ENCODE measurements at regions not wholly inside any gene's neighbourhood (a gene's known extent, or its start where the extent isn't known, plus 50 kb on each side); places are given as distances from the start of the nearest gene placed in this dataset.

- no peak overlapping the region for H3K4me2 ChIP-seq (ENCODE audit: low read depth, low read length, poor library complexity, severe bottlenecking)
- TF ChIP-seq, protein P1, sequence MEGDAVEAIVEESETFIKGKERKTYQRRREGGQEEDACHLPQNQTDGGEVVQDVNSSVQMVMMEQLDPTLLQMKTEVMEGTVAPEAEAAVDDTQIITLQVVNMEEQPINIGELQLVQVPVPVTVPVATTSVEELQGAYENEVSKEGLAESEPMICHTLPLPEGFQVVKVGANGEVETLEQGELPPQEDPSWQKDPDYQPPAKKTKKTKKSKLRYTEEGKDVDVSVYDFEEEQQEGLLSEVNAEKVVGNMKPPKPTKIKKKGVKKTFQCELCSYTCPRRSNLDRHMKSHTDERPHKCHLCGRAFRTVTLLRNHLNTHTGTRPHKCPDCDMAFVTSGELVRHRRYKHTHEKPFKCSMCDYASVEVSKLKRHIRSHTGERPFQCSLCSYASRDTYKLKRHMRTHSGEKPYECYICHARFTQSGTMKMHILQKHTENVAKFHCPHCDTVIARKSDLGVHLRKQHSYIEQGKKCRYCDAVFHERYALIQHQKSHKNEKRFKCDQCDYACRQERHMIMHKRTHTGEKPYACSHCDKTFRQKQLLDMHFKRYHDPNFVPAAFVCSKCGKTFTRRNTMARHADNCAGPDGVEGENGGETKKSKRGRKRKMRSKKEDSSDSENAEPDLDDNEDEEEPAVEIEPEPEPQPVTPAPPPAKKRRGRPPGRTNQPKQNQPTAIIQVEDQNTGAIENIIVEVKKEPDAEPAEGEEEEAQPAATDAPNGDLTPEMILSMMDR (IDR thresholded peaks at IDR 0.05; ENCODE audit: insufficient read depth, low read length, poor library complexity, severe bottlenecking): no peak
- no peak for TF ChIP-seq EZH2phosphoT487 (conservative IDR thresholded peaks at IDR 0.05; ENCODE audit: low read length)
- no peaks in the 10 kb centered on the region for H3K9me3 ChIP-seq (ENCODE audit: insufficient read depth, low read length)
- no peak overlapping the region for H3K27ac ChIP-seq (ENCODE audit: low read depth, low read length)
- no peaks in the 10 kb centered on the region for H3K79me2 ChIP-seq (ENCODE audit: insufficient read depth, low read length)
- H2AFZ ChIP-seq (ENCODE audit: low read depth, low read length, severe bottlenecking): no peak overlapping the region
- no peak overlapping the region for H3K4me3 ChIP-seq (ENCODE audit: insufficient read depth, low read length, poor library complexity, severe bottlenecking)
- no peak overlapping the region for H3K9ac ChIP-seq (ENCODE audit: low read length)
- H3K27me3 ChIP-seq (ENCODE audit: low read length): no peaks in the 10 kb centered on the region
- no peaks in the 10 kb centered on the region for H3K9me2 ChIP-seq (replicated peaks; ENCODE audit: insufficient read depth, low read length)
- no peaks in the 10 kb centered on the region for H3K36me3 ChIP-seq (ENCODE audit: low read length)
- no peaks in the 10 kb centered on the region for H4K20me1 ChIP-seq (ENCODE audit: low read depth, low read length)
- no peaks in the 10 kb centered on the region for H3F3A ChIP-seq (ENCODE audit: insufficient read depth)
Observed at GRCh38 chr7:70870349-70870748, 261.6 kb upstream of the GALNT17 start.

DNA sequence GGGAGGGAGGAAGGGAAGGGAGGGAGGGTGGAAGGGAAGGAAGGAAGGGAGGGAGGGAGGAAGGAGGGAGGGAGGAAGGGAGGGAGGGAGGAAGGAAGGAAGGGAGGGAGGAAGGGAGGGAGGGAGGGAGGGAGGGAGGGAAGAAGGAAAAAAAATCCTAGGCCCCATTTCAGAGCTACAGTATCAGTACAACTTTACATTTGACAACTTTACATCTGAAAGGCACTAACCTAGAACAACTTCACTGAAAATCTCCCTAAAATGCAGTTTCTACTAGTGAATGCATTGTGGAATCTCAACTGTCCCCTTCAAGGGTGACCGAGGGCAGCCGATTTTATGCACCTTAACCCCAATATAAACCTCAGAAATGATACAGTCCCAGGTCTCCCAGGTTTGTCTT, 259.8 kb upstream of the GALNT17 start:
- no peaks in the 10 kb centered on the region for H3K36me3 ChIP-seq (ENCODE audit: low read length)
- no peaks in the 10 kb centered on the region for H4K20me1 ChIP-seq (ENCODE audit: low read depth, low read length)
- no peak overlapping the region for H3K27ac ChIP-seq (ENCODE audit: low read depth, low read length)
- no peaks in the 10 kb centered on the region for H3K9me3 ChIP-seq (ENCODE audit: insufficient read depth, low read length)
- no peak overlapping the region for H3K9ac ChIP-seq (ENCODE audit: low read length)
- no peak overlapping the region for H2AFZ ChIP-seq (ENCODE audit: low read depth, low read length, severe bottlenecking)
- H3K27me3 ChIP-seq (ENCODE audit: low read length): no peaks in the 10 kb centered on the region
- TF ChIP-seq EZH2phosphoT487 (conservative IDR thresholded peaks at IDR 0.05; ENCODE audit: low read length): no peak
- TF ChIP-seq, protein P1 (IDR thresholded peaks at IDR 0.05; ENCODE audit: insufficient read depth, low read length, poor library complexity, severe bottlenecking): no peak
- H3K4me3 ChIP-seq (ENCODE audit: insufficient read depth, low read length, poor library complexity, severe bottlenecking): no peak overlapping the region
- no peaks in the 10 kb centered on the region for H3K9me2 ChIP-seq (replicated peaks; ENCODE audit: insufficient read depth, low read length)
- H3K4me2 ChIP-seq (ENCODE audit: low read depth, low read length, poor library complexity, severe bottlenecking): no peak overlapping the region
- no peaks in the 10 kb centered on the region for H3K79me2 ChIP-seq (ENCODE audit: insufficient read depth, low read length)
- no peaks in the 10 kb centered on the region for H3F3A ChIP-seq (ENCODE audit: insufficient read depth)

DNA sequence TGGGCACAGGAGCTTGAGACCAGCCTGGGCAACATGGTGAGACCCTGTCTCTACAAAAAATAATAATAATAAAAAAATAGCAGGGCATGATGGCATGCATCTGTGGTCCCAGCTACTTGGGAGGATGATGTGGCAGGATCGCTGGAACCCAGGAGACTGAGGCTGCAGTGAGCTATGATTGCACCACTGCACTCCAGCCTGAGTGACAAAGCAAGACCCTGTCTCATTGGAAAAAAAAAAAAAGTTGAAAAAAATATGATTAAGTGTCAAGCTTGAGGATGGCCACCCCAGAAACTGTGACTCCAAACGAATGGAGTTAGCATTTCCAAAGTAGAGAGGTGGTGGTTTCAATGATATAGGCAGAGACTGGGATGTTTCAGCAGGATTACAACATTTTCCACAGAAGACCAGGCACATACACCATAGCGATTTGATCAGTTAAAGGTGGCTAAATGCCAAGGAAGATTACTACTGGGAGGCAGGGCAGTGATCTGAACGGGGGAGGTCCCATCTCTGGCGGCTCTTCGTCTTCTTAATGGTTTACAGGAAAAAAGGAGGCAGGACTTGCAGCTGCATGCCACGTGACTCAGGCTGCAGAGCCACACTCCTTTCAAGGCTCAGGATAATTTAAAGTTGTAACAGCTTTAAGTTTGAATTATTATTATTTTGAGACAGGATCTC, 250.6 kb upstream of the GALNT17 start:
- H3K4me3 ChIP-seq (ENCODE audit: insufficient read depth, low read length, poor library complexity, severe bottlenecking): no peak overlapping the region
- TF ChIP-seq, protein P1 (IDR thresholded peaks at IDR 0.05; ENCODE audit: insufficient read depth, low read length, poor library complexity, severe bottlenecking): no peak
- no peak for TF ChIP-seq EZH2phosphoT487 (conservative IDR thresholded peaks at IDR 0.05; ENCODE audit: low read length)
- H3K27me3 ChIP-seq (ENCODE audit: low read length): no peaks in the 10 kb centered on the region

More for the DNA sequence above, 250.6 kb upstream of the GALNT17 start:
- no peak overlapping the region for H3K9ac ChIP-seq (ENCODE audit: low read length)
- H3K9me2 ChIP-seq (replicated peaks; ENCODE audit: insufficient read depth, low read length): no peaks in the 10 kb centered on the region
- H4K20me1 ChIP-seq (ENCODE audit: low read depth, low read length): no peaks in the 10 kb centered on the region
- H3K36me3 ChIP-seq (ENCODE audit: low read length): no peaks in the 10 kb centered on the region
- no peak overlapping the region for H2AFZ ChIP-seq (ENCODE audit: low read depth, low read length, severe bottlenecking)
- H3F3A ChIP-seq (ENCODE audit: insufficient read depth): no peaks in the 10 kb centered on the region
- no peaks in the 10 kb centered on the region for H3K9me3 ChIP-seq (ENCODE audit: insufficient read depth, low read length)
- no peak overlapping the region for H3K4me2 ChIP-seq (ENCODE audit: low read depth, low read length, poor library complexity, severe bottlenecking)
- no peak overlapping the region for H3K27ac ChIP-seq (ENCODE audit: low read depth, low read length)
- no peaks in the 10 kb centered on the region for H3K79me2 ChIP-seq (ENCODE audit: insufficient read depth, low read length)
